HG03039 (cell line): ENCODE measurements at regions not wholly inside any gene's neighbourhood (a gene's known extent, or its start where the extent isn't known, plus 50 kb on each side); places are given as distances from the start of the nearest gene placed in this dataset.

ENCODE experiments used
- ATAC-seq: cut with Tn5 transposase; IDR thresholded peaks from one replicate; pipeline ENCODE4 v1.9.1; 2021; ENCODE audit warnings: mild to moderate bottlenecking, moderate library complexity; ENCODE audit not compliant: unreplicated experiment

GRCh38 chr21:35853321-35854239, 206.7 kb downstream of the SETD4 start:
- no peak for ATAC-seq

- ATAC-seq: no peak
These were observed 207.5 kb downstream of the SETD4 start for GRCh38 chr21:35852820-35853219.

- no peak for ATAC-seq
These were observed 209.7 kb downstream of the SETD4 start for GRCh38 chr21:35850542-35851103.

- ATAC-seq: no peak
These were observed 210.3 kb downstream of the SETD4 start for GRCh38 chr21:35850029-35850428.

GRCh38 chr21:35849144-35849543, 211.2 kb downstream of the SETD4 start:
- ATAC-seq: no peak

GRCh38 chr21:35843911-35844667, 216.2 kb downstream of the SETD4 start:
- no peak for ATAC-seq

- no peak for ATAC-seq
These were observed 219.4 kb downstream of the SETD4 start for GRCh38 chr21:35840949-35841348.

- ATAC-seq: no peak
These were observed 220.0 kb downstream of the SETD4 start for GRCh38 chr21:35840197-35840799.

GRCh38 chr21:35838987-35839763, 221.2 kb downstream of the SETD4 start:
- ATAC-seq: no peak

GRCh38 chr21:35838350-35838749, 222.0 kb downstream of the SETD4 start:
- ATAC-seq: no peak

GRCh38 chr21:35833991-35834390, 226.3 kb downstream of the SETD4 start:
- ATAC-seq: no peak

GRCh38 chr21:35833388-35833787, 226.9 kb downstream of the SETD4 start:
- ATAC-seq: no peak

GRCh38 chr21:35831230-35831629, 229.1 kb downstream of the SETD4 start:
- ATAC-seq: no peak

GRCh38 chr21:35829067-35829466, 231.3 kb downstream of the SETD4 start:
- no peak for ATAC-seq

- no peak for ATAC-seq
These were observed 232.2 kb downstream of the SETD4 start for GRCh38 chr21:35828161-35828560.

GRCh38 chr21:35827004-35827403, 233.3 kb downstream of the SETD4 start:
- no peak for ATAC-seq

GRCh38 chr21:35825370-35826353, 234.7 kb downstream of the SETD4 start:
- ATAC-seq: no peak

- ATAC-seq: no peak
These were observed 236.2 kb downstream of the SETD4 start for GRCh38 chr21:35824136-35824535.

- ATAC-seq: no peak
These were observed 241.2 kb downstream of the SETD4 start for GRCh38 chr21:35819134-35819533.
